Endodermal cell (in vitro differentiated cells): ENCODE measurements at regions not wholly inside any gene's neighbourhood (a gene's known extent, or its start where the extent isn't known, plus 50 kb on each side); places are given as distances from the start of the nearest gene placed in this dataset.

Source experiments
- DNase-seq: peaks from one replicate; pipeline ENCODE4 v3.0.0-alpha.2; 2017
- H3K27ac ChIP-seq: 2 replicates; pipeline ENCODE4 v1.5.1; 2013; ENCODE audit warnings: mild to moderate bottlenecking, low read depth, low read length, moderate library complexity
- H3K27me3 ChIP-seq: 2 replicates; pipeline ENCODE4 v1.6.1; 2013; ENCODE audit warnings: mild to moderate bottlenecking, low read length, moderate library complexity; ENCODE audit not compliant: insufficient read depth, control insufficient read depth, poor library complexity, severe bottlenecking
- H3K36me3 ChIP-seq: 2 replicates; pipeline ENCODE4 v1.7.0; 2013; ENCODE audit warnings: mild to moderate bottlenecking, low read length, moderate library complexity; ENCODE audit not compliant: control insufficient read depth, insufficient read depth
- H3K4me1 ChIP-seq: one replicate; pipeline ENCODE4 v1.7.0; 2013; ENCODE audit warnings: low read length; ENCODE audit not compliant: control insufficient read depth, insufficient read depth
- H3K4me3 ChIP-seq: 2 replicates; pipeline ENCODE4 v1.5.1; 2013; ENCODE audit warnings: mild to moderate bottlenecking, low read length, moderate library complexity
- H3K9ac ChIP-seq: 2 replicates; pipeline ENCODE4 v1.6.1; 2013; ENCODE audit warnings: mild to moderate bottlenecking, low read length, moderate library complexity; ENCODE audit not compliant: poor library complexity, severe bottlenecking; ENCODE audit errors: extremely low read depth
- H3K9me3 ChIP-seq: 2 replicates; pipeline ENCODE4 v1.6.1; 2013; ENCODE audit warnings: mild to moderate bottlenecking, low read length, moderate library complexity; ENCODE audit not compliant: control insufficient read depth
- H3K27ac Mint-ChIP-seq: 2 replicates; pipeline ENCODE4 v1.8.0; 2020; ENCODE audit warnings: mixed read lengths
- H3K27me3 Mint-ChIP-seq: 2 replicates; pipeline ENCODE4 v1.8.0; 2021; ENCODE audit warnings: mild to moderate bottlenecking, mixed read lengths; ENCODE audit not compliant: insufficient read depth
- H3K36me3 Mint-ChIP-seq: 2 replicates; pipeline ENCODE4 v1.8.0; 2020; ENCODE audit warnings: low read depth, mixed read lengths
- H3K4me1 Mint-ChIP-seq: 2 replicates; pipeline ENCODE4 v1.8.0; 2020; ENCODE audit warnings: mixed read lengths
- H3K4me3 Mint-ChIP-seq: 2 replicates; pipeline ENCODE4 v1.8.0; 2020; ENCODE audit warnings: mild to moderate bottlenecking, moderate library complexity, mixed read lengths
- H3K9me3 Mint-ChIP-seq: 2 replicates; pipeline ENCODE4 v1.8.0; 2020; ENCODE audit warnings: mild to moderate bottlenecking, mixed read lengths
- WGBS, 2 experiments: methylation state at CpG; one replicate each; pipeline versions ENCODE4 v1.1.5 to v1.1.7; 2013; ENCODE audit warnings: missing lambda C conversion rate in 2 of 2, mixed read lengths in 1 of 2; ENCODE audit not compliant: insufficient coverage in 1 of 2, insufficient read length in 1 of 2; 5-methylcytosine and 5-hydroxymethylcytosine counted together
- TF ChIP-seq, protein P1 (sequence below): fragments of 200-600 bp; sonication (generic); conservative IDR thresholded peaks from 2 replicates; pipeline ENCODE4 v1.5.0; 2021; ENCODE audit warnings: antibody characterized with exemption, mild to moderate bottlenecking

DNA sequence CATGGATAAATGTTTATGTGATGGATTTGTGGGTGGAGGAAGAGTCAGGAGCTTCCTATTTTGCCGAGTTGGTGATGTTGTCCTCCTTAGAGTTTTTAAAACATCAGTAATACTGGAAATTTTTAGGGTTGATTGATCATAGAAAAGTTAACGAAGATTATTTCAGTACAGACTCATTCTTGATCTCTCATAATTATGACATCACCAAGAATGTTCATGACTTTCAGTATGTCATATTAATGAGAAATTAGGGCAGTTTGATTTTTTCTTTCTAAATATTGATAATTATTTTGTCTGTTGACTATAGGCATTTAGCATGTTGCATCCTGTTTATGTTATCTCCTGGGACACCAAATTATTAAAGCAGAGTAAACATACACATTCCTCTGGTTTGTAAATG is 512.2 kb downstream of the CD109 start:
- Mint-ChIP-seq H3K27me3 (no peaks in the 10 kb centered on the region), H3K4me3 (no peak overlapping the region), H3K36me3 (no peaks in the 10 kb centered on the region), H3K4me1 (no peaks in the 10 kb centered on the region), H3K9me3 (peaks cover 11% of the 10 kb centered on the region), H3K27ac (no peak overlapping the region)
- no peaks in the 10 kb centered on the region for H3K4me1 ChIP-seq
- H3K27me3 ChIP-seq: no peaks in the 10 kb centered on the region
- H3K9ac ChIP-seq: no peak overlapping the region
- H3K9me3 ChIP-seq: peaks cover 23% of the 10 kb centered on the region
- 78 to 100% methylated on average over 1 to 2 of the region's 2 CpGs for WGBS, 2 experiments
- no peak for DNase-seq
- H3K27ac ChIP-seq: no peak overlapping the region
- TF ChIP-seq, protein P1, sequence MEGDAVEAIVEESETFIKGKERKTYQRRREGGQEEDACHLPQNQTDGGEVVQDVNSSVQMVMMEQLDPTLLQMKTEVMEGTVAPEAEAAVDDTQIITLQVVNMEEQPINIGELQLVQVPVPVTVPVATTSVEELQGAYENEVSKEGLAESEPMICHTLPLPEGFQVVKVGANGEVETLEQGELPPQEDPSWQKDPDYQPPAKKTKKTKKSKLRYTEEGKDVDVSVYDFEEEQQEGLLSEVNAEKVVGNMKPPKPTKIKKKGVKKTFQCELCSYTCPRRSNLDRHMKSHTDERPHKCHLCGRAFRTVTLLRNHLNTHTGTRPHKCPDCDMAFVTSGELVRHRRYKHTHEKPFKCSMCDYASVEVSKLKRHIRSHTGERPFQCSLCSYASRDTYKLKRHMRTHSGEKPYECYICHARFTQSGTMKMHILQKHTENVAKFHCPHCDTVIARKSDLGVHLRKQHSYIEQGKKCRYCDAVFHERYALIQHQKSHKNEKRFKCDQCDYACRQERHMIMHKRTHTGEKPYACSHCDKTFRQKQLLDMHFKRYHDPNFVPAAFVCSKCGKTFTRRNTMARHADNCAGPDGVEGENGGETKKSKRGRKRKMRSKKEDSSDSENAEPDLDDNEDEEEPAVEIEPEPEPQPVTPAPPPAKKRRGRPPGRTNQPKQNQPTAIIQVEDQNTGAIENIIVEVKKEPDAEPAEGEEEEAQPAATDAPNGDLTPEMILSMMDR: no peak
- no peak overlapping the region for H3K4me3 ChIP-seq
- no peaks in the 10 kb centered on the region for H3K36me3 ChIP-seq

DNA sequence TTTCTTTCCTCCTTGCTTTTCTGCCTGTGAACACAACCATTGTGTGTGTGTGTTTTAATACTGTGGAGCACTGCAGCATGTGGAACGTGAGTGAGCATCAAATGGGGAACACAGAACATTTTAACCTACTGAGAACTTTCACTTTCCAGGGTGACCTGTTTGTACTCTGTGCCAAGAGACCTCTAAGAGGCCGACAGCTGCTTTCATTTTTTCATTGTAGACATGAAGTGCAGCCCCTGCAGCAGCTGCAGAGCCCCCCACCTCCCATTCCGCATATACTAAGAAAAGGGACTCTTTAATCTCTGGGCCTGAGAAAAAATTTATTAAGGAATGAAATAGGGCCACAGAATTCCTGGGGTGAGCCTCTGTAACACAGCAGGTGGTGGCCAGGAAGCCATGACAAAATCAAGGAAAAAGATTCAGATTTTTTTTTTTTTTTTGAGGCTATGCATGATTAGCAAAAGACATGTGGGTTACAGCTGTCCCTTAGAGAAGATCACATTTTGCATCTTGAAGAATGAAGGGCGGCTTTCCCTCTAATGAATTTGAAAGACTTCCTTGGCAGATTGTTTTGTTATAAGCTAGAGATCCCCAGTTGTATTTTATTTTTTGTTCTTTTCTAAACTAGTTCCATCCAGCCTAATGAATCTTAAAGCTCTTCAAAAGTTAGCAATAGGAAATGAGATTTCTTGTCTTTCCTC is 503.4 kb downstream of the CD109 start:
- TF ChIP-seq, protein P1: no peak
- Histone ChIP-seq H3K4me1 (no peaks in the 10 kb centered on the region), H3K9me3 (no peaks in the 10 kb centered on the region), H3K27me3 (no peaks in the 10 kb centered on the region), H3K36me3 (no peaks in the 10 kb centered on the region), H3K27ac (no peak overlapping the region), H3K9ac (no peak overlapping the region), H3K4me3 (no peak overlapping the region)
- WGBS, 2 experiments: 83 to 85% methylated on average over 1 to 4 of the region's 4 CpGs
- Mint-ChIP-seq H3K9me3 (peaks cover 1% of the 10 kb centered on the region), H3K27me3 (no peaks in the 10 kb centered on the region), H3K4me3 (no peak overlapping the region), H3K36me3 (no peaks in the 10 kb centered on the region), H3K4me1 (peaks cover 1% of the 10 kb centered on the region), H3K27ac (no peak overlapping the region)
- DNase-seq: no peak

DNA sequence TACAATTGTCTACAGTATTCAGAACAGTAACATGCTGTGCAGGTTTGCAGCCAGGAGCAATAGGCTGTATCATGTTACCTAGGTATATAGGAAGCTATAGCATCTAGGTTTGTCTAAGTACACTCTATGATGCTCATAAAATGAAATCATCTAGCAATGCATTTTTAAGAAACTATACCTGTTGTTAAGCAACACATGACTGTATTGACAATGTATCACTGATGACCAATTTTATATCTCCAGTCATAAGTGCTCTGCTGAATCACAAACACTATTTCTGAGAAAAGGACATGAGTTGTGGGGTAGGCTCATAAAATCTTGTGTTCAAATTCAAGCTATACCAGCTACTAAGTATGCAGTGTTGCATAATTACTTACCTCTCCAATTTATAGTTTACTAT is 501.3 kb downstream of the CD109 start:
- DNase-seq: no peak
- no peak overlapping the region for H3K27ac ChIP-seq

More for the DNA sequence above, 501.3 kb downstream of the CD109 start:
- H3K27ac Mint-ChIP-seq: no peak overlapping the region
- H3K9me3 Mint-ChIP-seq: no peaks in the 10 kb centered on the region
- no peaks in the 10 kb centered on the region for H3K27me3 Mint-ChIP-seq
- Histone ChIP-seq H3K4me3 (no peak overlapping the region), H3K36me3 (no peaks in the 10 kb centered on the region), H3K9me3 (no peaks in the 10 kb centered on the region), H3K4me1 (no peaks in the 10 kb centered on the region), H3K27me3 (no peaks in the 10 kb centered on the region), H3K9ac (no peak overlapping the region)
- H3K4me1 Mint-ChIP-seq: peaks cover 1% of the 10 kb centered on the region
- H3K36me3 Mint-ChIP-seq: no peaks in the 10 kb centered on the region
- TF ChIP-seq, protein P1: no peak
- H3K4me3 Mint-ChIP-seq: no peak overlapping the region
